Retinal pigment epithelial cell (primary cell): ENCODE measurements at regions not wholly inside any gene's neighbourhood (a gene's known extent, or its start where the extent isn't known, plus 50 kb on each side); places are given as distances from the start of the nearest gene placed in this dataset.

Source experiments
- DNase-seq: peaks from one replicate; pipeline ENCODE4 v3.0.0-alpha.2; 2010; ENCODE audit warnings: low read depth
- H3K4me3 ChIP-seq: 2 replicates; pipeline ENCODE4 v1.5.1; 2011; ENCODE audit warnings: mild to moderate bottlenecking, low read length, control low read depth, moderate library complexity
- CTCF ChIP-seq: conservative IDR thresholded peaks from 2 replicates; pipeline ENCODE4 v1.5.1; 2011; ENCODE audit warnings: low read depth, low read length, control low read depth, inconsistent platforms

GRCh38 chr2:143906850-143907249, 613.1 kb downstream of the ZEB2 start:
- no peak overlapping the region for H3K4me3 ChIP-seq
- no peak for DNase-seq
- TF ChIP-seq CTCF: no peak

- no peak for DNase-seq
- no peak for TF ChIP-seq CTCF
- H3K4me3 ChIP-seq: no peak overlapping the region
These were observed 614.3 kb downstream of the ZEB2 start for GRCh38 chr2:143905587-143905986.

- no peak for DNase-seq
- no peak for TF ChIP-seq CTCF
- no peak overlapping the region for H3K4me3 ChIP-seq
These were observed 616.6 kb downstream of the ZEB2 start for GRCh38 chr2:143903172-143903856.

- DNase-seq: no peak
- H3K4me3 ChIP-seq: no peak overlapping the region
These were observed 618.6 kb downstream of the ZEB2 start for GRCh38 chr2:143901185-143901842.

GRCh38 chr2:143899987-143900386, 619.9 kb downstream of the ZEB2 start:
- no peak overlapping the region for H3K4me3 ChIP-seq
- TF ChIP-seq CTCF: no peak
- DNase-seq: no peak

More at GRCh38 chr2:143901185-143901842, 618.6 kb downstream of the ZEB2 start:
- TF ChIP-seq CTCF: no peak

GRCh38 chr2:143893371-143893770, 626.5 kb downstream of the ZEB2 start:
- DNase-seq: no peak
- TF ChIP-seq CTCF: no peak
- H3K4me3 ChIP-seq: no peak overlapping the region

GRCh38 chr2:143891879-143892308, 628.0 kb downstream of the ZEB2 start:
- no peak for TF ChIP-seq CTCF
- no peak for DNase-seq
- H3K4me3 ChIP-seq: no peak overlapping the region
